HepG2 (cell line): ENCODE measurements at regions not wholly inside any gene's neighbourhood (a gene's known extent, or its start where the extent isn't known, plus 50 kb on each side); places are given as distances from the start of the nearest gene placed in this dataset.

ENCODE experiments used
- ATAC-seq: fragments of 200-7000 bp; cut with Tn5 transposase; 3 replicates; pipeline ENCODE4 v1.9.1; 2020; ENCODE audit warnings: mild to moderate bottlenecking, moderate library complexity
- BruUV-seq: library from RNA; stranded (reverse); fragments of 400-500 nt; replicated peaks from 2 replicates; lab custom pipeline; 2021; lab: Mats Ljungman, UMichigan
- CTCF ChIA-PET: fragments of 300-600 bp; formaldehyde crosslinking; extraction: SDS; loops from one replicate; lab custom pipeline; 2021; ENCODE audit warnings: low total read pairs, inconsistent platforms, low intra/inter-chr PET ratio; lab: Yijun Ruan, JAX
- POLR2A ChIA-PET: fragments of 350-600 bp; sonication (Branson Sonifier 250); formaldehyde crosslinking; loops from one replicate; lab custom pipeline; 2020; ENCODE audit warnings: antibody characterized with exemption, inconsistent platforms; lab: Yijun Ruan, JAX
- DNase-seq: peaks from one replicate; pipeline ENCODE4 v3.0.0-alpha.2; 2015; ENCODE audit warnings: low spot score
- FAIRE-seq: peaks from 3 replicates; lab custom pipeline; 2011; peaks lifted over from hg19 to GRCh38; lab: Jason Lieb, UNC
- H2AFZ ChIP-seq: one replicate; pipeline ENCODE4 v1.6.1; 2011; ENCODE audit warnings: low read length, inconsistent platforms
- H3K27ac ChIP-seq: fragments of 300-600 bp; 3 replicates; pipeline ENCODE4 v1.8.0; 2011; ENCODE audit warnings: mixed run types, mild to moderate bottlenecking, mixed read lengths, low read length, inconsistent platforms; ENCODE audit not compliant: insufficient read depth; ENCODE audit errors: extremely low read length
- H3K27me3 ChIP-seq, 2 experiments: fragments of 200-600 bp in 1 of 2; 2 replicates in 1 of 2; 3 replicates in 1 of 2; pipeline versions ENCODE4 v1.6.0 to v1.8.0; 2011; ENCODE audit warnings: low read length in 2 of 2, mild to moderate bottlenecking in 2 of 2, moderate library complexity in 2 of 2, inconsistent platforms in 1 of 2; ENCODE audit not compliant: insufficient read depth in 2 of 2, control insufficient read depth in 1 of 2
- H3K36me3 ChIP-seq, 2 experiments: fragments of 200-600 bp in 1 of 2; replicated peaks in 1 of 2; 2 replicates in 1 of 2; 3 replicates in 1 of 2; pipeline versions ENCODE4 v1.5.1 to v1.8.0; 2011; ENCODE audit warnings: low read length in 2 of 2, inconsistent platforms in 1 of 2; ENCODE audit not compliant: insufficient read depth in 2 of 2, control insufficient read depth in 1 of 2
- H3K4me1 ChIP-seq: 2 replicates; pipeline ENCODE4 v1.5.1; 2012; ENCODE audit warnings: low read length, inconsistent platforms; ENCODE audit not compliant: insufficient read depth
- H3K4me2 ChIP-seq: 2 replicates; pipeline ENCODE4 v1.6.0; 2011; ENCODE audit warnings: low read depth, low read length, inconsistent platforms
- H3K4me3 ChIP-seq, 3 experiments: fragments of 200-600 bp in 1 of 3; sonication (generic), shearing (Covaris generic) in 1 of 3; replicated peaks in 1 of 3; 2 replicates each; pipeline ENCODE4 v1.5.1; 2011 to 2016; ENCODE audit warnings: low read length in 3 of 3, inconsistent platforms in 2 of 3, low read depth in 2 of 3, mild to moderate bottlenecking in 2 of 3, control low read depth in 1 of 3, mixed read lengths in 1 of 3; ENCODE audit not compliant: insufficient read depth in 1 of 3
- H3K79me2 ChIP-seq: one replicate; pipeline ENCODE4 v1.6.1; 2011; ENCODE audit warnings: low read length, inconsistent platforms; ENCODE audit not compliant: insufficient read depth
- H3K9ac ChIP-seq: 2 replicates; pipeline ENCODE4 v1.6.0; 2011; ENCODE audit warnings: mild to moderate bottlenecking, low read depth, low read length, inconsistent platforms; ENCODE audit not compliant: insufficient read depth
- H3K9me3 ChIP-seq: 2 replicates; pipeline ENCODE4 v1.5.1; 2012; ENCODE audit warnings: mild to moderate bottlenecking, low read length
- H4K20me1 ChIP-seq: 2 replicates; pipeline ENCODE4 v1.6.0; 2011; ENCODE audit warnings: inconsistent platforms, mild to moderate bottlenecking, low read length, moderate library complexity; ENCODE audit not compliant: insufficient read depth
- MED13 ChIP-seq: sonication (generic); formaldehyde crosslinking; IDR thresholded peaks from 2 replicates; pipeline ENCODE4 v1.5.0; 2020; ENCODE audit warnings: missing genetic modification reagents
- NR2F2 ChIP-seq: IDR thresholded peaks from 2 replicates; pipeline ENCODE4 v1.6.1; 2012; ENCODE audit warnings: low read depth, inconsistent platforms, borderline replicate concordance
- SIN3B ChIP-seq: fragments of 150-350 bp; IDR thresholded peaks from 2 replicates; pipeline ENCODE4 v1.6.1; 2014; ENCODE audit warnings: low read length
- SRSF9 ChIP-seq: fragments of 200-400 bp; formaldehyde crosslinking; IDR thresholded peaks from 2 replicates; pipeline ENCODE4 v1.6.1; 2018; ENCODE audit warnings: borderline replicate concordance, mild to moderate bottlenecking, low read depth, low read length; ENCODE audit not compliant: insufficient read depth, poor library complexity, severe bottlenecking
- ZNF615 ChIP-seq: sonication (generic); formaldehyde crosslinking; IDR thresholded peaks from 2 replicates; pipeline ENCODE4 v1.5.0; 2020; ENCODE audit warnings: mild to moderate bottlenecking, missing genetic modification reagents, borderline replicate concordance
- ZNF670 ChIP-seq: sonication (generic); formaldehyde crosslinking; IDR thresholded peaks from 2 replicates; pipeline ENCODE4 v1.8.0; 2022; ENCODE audit warnings: mild to moderate bottlenecking, missing genetic modification reagents, borderline replicate concordance
- ZSCAN31 ChIP-seq: sonication (generic); formaldehyde crosslinking; IDR thresholded peaks from 2 replicates; pipeline ENCODE4 v1.5.0; 2020; ENCODE audit warnings: low read depth, mild to moderate bottlenecking, missing genetic modification reagents
- WGBS: methylation state at CpG from one replicate; pipeline ENCODE4 v1.1.6; 2017; ENCODE audit warnings: low lambda C conversion rate; 5-methylcytosine and 5-hydroxymethylcytosine counted together
- in situ Hi-C: cut with HindIII; loops from 2 replicates; pipeline ENCODE4 v1.10.0; 2017; ENCODE audit warnings: low pct_unique_long_range_greater_than_20kb; ENCODE audit not compliant: extremely low pct_ligation_motif_present
- intact Hi-C: fragments of 100-400 bp; cut with micrococcal nuclease; formaldehyde crosslinking; loops from one replicate; pipeline ENCODE4 v1.10.0; 2022; ENCODE audit not compliant: unreplicated experiment
- TF ChIP-seq, protein P1 (sequence below): sonication (generic); formaldehyde crosslinking; IDR thresholded peaks from 2 replicates; pipeline ENCODE4 v1.8.1; 2023; ENCODE audit warnings: mild to moderate bottlenecking, missing genetic modification reagents
- TF ChIP-seq, protein P2 (sequence below): sonication (generic); formaldehyde crosslinking; IDR thresholded peaks from 2 replicates; pipeline ENCODE4 v1.4.0; 2020; ENCODE audit warnings: missing genetic modification reagents, borderline replicate concordance
- TF ChIP-seq, protein P3 (sequence below): sonication (generic); formaldehyde crosslinking; conservative IDR thresholded peaks from 2 replicates; pipeline ENCODE4 v1.4.0; 2020; ENCODE audit warnings: missing genetic modification reagents

DNA sequence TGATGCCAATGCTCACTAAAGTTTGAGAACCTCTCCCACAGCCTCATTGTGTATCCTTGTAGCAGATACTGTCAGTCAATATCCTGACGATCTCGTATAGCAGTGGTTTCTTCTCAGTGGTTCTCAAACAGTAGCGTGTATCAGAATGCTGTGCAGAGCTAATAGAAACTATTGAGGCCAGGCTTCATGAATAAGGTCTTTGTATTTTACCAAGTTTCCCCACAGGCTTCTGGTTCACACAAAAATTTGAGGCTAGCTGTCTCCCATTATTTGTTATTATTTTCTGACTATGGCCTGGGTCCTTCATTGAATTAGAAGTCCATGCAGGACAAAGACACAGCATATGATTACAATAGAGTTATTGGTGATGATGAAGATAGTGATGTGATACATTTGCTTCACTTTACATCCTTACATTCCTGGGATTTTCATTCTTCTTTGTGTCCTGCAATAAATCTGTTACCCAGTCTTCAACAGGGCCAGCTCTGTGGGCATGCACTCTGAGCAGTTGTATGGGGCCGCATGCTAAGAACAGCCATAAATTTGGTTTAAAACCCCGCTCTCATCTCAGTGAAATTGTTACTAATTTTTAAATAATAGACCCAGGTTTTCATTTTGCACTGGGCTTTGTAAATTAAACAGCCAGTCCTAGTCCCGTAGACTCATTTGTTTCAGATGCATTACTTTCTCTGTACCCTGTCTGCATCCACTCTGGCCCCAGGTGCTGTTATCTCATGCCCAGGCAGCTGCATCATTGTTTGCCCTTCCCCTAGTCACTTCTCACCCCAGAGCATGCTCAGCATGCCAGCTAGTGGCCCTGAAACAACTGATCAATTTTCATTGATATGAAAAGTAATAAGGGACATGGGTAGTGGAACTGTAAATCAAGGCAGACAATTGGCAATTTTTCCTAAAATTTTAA lies 199.9 kb upstream of the PIK3R1 start:
- FAIRE-seq (no peak), DNase-seq (no peak), ATAC-seq (no peak)
- Histone ChIP-seq H3K4me1 (no peaks in the 10 kb centered on the region), H4K20me1 (no peaks in the 10 kb centered on the region), H3K4me3 (no peak overlapping the region), H3K9ac (no peak overlapping the region), H3K9me3 (no peaks in the 10 kb centered on the region), H2AFZ (no peak overlapping the region), H3K4me2 (no peak overlapping the region), H3K36me3 (no peaks in the 10 kb centered on the region), H3K27me3 (no peaks in the 10 kb centered on the region; a peak in 1 of 5 replicates), H3K27ac (no peak overlapping the region), H3K79me2 (no peaks in the 10 kb centered on the region)
- CTCF ChIA-PET: no interaction called here
- POLR2A ChIA-PET: no interaction called here
- in situ Hi-C loops (no loop called here), intact Hi-C loops (no loop called here)
- BruUV-seq: no TSS peak
- TF ChIP-seq, protein P1, sequence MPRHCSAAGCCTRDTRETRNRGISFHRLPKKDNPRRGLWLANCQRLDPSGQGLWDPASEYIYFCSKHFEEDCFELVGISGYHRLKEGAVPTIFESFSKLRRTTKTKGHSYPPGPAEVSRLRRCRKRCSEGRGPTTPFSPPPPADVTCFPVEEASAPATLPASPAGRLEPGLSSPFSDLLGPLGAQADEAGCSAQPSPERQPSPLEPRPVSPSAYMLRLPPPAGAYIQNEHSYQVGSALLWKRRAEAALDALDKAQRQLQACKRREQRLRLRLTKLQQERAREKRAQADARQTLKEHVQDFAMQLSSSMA: no peak
- TF ChIP-seq, protein P2, sequence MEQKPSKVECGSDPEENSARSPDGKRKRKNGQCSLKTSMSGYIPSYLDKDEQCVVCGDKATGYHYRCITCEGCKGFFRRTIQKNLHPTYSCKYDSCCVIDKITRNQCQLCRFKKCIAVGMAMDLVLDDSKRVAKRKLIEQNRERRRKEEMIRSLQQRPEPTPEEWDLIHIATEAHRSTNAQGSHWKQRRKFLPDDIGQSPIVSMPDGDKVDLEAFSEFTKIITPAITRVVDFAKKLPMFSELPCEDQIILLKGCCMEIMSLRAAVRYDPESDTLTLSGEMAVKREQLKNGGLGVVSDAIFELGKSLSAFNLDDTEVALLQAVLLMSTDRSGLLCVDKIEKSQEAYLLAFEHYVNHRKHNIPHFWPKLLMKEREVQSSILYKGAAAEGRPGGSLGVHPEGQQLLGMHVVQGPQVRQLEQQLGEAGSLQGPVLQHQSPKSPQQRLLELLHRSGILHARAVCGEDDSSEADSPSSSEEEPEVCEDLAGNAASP (CRISPR knock-in tag): no peak
- TF ChIP-seq MED13 (CRISPR knock-in tag) (no peak), SRSF9 (no peak), NR2F2 (no peak), ZNF670 (CRISPR knock-in tag) (no peak), ZSCAN31 (no peak), SIN3B (no peak), ZNF615 (no peak)
- TF ChIP-seq, protein P3, sequence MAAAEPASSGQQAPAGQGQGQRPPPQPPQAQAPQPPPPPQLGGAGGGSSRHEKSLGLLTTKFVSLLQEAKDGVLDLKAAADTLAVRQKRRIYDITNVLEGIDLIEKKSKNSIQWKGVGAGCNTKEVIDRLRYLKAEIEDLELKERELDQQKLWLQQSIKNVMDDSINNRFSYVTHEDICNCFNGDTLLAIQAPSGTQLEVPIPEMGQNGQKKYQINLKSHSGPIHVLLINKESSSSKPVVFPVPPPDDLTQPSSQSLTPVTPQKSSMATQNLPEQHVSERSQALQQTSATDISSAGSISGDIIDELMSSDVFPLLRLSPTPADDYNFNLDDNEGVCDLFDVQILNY (CRISPR knock-in tag): no peak
- 28% methylated on average over 6 of the region's 6 CpGs for WGBS
